Coronary artery (tissue), 2 donors: ENCODE measurements at regions not wholly inside any gene's neighbourhood (a gene's known extent, or its start where the extent isn't known, plus 50 kb on each side); places are given as distances from the start of the nearest gene placed in this dataset.

Source experiments
- DNase-seq: peaks from one replicate; pipeline ENCODE4 v3.0.0-alpha.2; 2017; ENCODE audit warnings: low spot score
- H3K27ac ChIP-seq, 2 donors: fragments of 200-600 bp; sonication (generic); one replicate each; pipeline ENCODE4 v1.5.1; 2016 to 2019
- H3K4me3 ChIP-seq: fragments of 200-600 bp; sonication (generic); 2 replicates; pipeline ENCODE4 v1.5.1; 2016; ENCODE audit warnings: mild to moderate bottlenecking, moderate library complexity
- TF ChIP-seq, protein P1 (sequence below): fragments of 200-600 bp; sonication (generic); IDR thresholded peaks from one replicate; pipeline ENCODE4 v1.5.1; 2019; ENCODE audit warnings: antibody characterized with exemption

DNA sequence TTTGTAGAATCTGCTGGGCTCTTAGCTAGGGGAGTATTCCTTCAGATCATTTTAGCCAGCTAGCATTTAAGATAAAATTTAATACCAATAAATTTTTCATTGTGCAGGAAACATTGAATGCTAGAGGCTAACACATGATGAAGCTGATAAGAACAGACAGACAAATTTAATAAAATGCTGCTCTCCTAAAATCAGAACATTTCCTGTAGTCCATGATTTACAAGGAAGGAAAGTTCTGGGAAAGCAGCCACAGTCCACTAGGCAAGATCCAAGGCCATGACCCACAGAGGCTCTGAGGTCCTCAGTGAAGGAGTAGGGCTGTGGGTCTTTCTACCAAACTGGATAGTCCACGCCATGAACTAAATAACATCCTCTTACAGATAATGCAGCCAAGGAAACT, 253.0 kb downstream of the ICE1 start:
- no peak for DNase-seq
- H3K27ac ChIP-seq, result no peak overlapping the region
- TF ChIP-seq, protein P1, sequence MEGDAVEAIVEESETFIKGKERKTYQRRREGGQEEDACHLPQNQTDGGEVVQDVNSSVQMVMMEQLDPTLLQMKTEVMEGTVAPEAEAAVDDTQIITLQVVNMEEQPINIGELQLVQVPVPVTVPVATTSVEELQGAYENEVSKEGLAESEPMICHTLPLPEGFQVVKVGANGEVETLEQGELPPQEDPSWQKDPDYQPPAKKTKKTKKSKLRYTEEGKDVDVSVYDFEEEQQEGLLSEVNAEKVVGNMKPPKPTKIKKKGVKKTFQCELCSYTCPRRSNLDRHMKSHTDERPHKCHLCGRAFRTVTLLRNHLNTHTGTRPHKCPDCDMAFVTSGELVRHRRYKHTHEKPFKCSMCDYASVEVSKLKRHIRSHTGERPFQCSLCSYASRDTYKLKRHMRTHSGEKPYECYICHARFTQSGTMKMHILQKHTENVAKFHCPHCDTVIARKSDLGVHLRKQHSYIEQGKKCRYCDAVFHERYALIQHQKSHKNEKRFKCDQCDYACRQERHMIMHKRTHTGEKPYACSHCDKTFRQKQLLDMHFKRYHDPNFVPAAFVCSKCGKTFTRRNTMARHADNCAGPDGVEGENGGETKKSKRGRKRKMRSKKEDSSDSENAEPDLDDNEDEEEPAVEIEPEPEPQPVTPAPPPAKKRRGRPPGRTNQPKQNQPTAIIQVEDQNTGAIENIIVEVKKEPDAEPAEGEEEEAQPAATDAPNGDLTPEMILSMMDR, result no peak
- H3K4me3 ChIP-seq, result no peak overlapping the region

- DNase-seq, result no peak
- Histone ChIP-seq H3K27ac (no peak overlapping the region), H3K4me3 (no peak overlapping the region)
- TF ChIP-seq, protein P1, result no peak
Measured at GRCh38 chr5:5671823-5672222, 249.3 kb downstream of the ICE1 start.

GRCh38 chr5:5667136-5667554, 244.7 kb downstream of the ICE1 start:
- Histone ChIP-seq H3K4me3 (no peak overlapping the region), H3K27ac (no peak overlapping the region)
- TF ChIP-seq, protein P1, result no peak
- DNase-seq, result no peak

- TF ChIP-seq, protein P1, result no peak
- Histone ChIP-seq H3K4me3 (no peak overlapping the region), H3K27ac (no peak overlapping the region)
- no peak for DNase-seq
Measured at GRCh38 chr5:5666369-5666768, 243.9 kb downstream of the ICE1 start.

DNA sequence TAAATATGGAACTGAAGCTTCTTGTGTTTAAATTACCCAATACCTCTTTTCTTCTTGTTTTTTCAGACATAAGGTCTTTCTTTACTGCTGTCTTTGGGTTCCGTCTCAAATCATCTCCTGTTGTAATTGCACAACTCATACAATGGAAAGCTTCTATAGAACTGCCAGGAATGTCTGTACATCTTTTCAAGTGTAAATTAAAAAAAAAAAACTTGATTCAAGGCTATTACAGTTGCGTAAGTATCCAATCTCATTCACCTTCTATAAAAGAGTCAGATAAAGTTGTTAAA, 243.5 kb downstream of the ICE1 start:
- Histone ChIP-seq H3K27ac (no peak overlapping the region), H3K4me3 (no peak overlapping the region)
- TF ChIP-seq, protein P1, result no peak
- DNase-seq, result no peak

DNA sequence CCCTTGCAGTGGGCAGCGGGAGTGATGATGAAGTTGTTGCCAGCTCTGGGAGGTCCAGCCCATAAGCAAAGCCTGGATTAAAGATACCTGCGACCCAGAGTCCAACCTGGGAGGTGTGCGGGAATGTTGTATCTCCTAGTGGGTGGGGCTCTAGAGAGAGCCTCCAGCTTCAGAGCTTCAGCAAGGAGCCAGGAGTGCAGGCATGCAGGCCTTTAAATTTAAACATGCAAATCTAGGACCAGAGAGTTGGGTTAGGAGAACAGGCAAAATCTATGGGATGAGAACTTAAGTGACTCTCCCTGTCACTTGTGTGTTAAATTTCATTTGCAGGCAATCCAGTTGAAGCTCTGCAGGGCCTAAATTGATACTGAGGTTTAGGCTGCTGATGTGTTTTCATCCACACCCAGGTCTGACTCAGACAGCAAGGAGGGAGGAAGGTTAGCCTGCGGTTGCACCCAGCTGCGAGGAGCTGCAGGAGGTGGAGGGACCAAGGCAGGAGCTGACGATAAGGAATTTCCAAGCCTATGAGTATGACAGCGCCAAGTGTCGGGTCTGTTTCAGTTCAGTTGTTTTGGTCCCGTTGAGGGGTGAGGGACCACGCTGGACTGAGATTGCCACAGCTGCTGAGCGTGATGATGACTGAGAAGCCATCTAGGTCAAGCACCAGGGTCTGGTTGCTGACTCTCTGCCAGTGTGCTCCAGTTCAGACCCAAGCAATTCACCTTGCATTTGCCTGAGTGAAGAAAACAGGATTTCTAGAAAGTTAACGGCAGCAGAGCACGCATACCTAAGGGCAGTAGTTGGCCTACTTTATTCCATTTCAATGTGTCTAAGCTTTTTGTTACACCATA, 243.0 kb downstream of the ICE1 start:
- Histone ChIP-seq H3K4me3 (no peak overlapping the region), H3K27ac (no peak overlapping the region)
- TF ChIP-seq, protein P1, result no peak
- no peak for DNase-seq

DNA sequence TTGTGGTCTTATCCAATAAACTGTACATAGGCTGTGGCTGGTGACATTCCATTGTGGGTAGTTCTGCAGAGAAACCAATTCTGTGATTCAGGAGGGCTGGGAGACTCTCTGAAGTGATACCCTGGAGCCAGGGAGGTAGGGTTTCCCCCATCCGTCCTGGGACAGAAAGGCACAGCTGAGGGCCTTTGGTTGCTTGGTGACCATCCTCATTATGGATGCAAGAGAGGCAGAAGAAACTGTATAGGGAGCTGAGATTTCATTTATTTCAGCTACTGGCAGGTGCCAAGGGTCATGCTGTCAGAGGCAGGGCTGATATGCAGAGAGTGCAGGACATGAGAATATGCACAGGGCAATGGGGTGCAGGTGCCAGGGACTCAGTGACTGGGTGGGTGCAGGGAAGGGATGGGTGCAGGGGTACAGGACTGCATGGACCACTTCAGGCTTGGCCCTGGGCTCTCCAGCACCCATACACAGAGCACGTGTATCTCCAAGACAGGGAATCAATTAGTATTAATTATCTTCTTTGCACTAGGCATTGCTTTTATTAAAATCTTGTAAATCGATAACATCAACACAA, 236.5 kb downstream of the ICE1 start:
- Histone ChIP-seq H3K4me3 (no peak overlapping the region), H3K27ac (no peak overlapping the region)
- TF ChIP-seq, protein P1, result no peak
- DNase-seq, result no peak
